Erythroblast (primary cell): ENCODE measurements at regions not wholly inside any gene's neighbourhood (a gene's known extent, or its start where the extent isn't known, plus 50 kb on each side); places are given as distances from the start of the nearest gene placed in this dataset.

Experiments
- GATA1 ChIP-seq: IDR thresholded peaks from 2 replicates; pipeline ENCODE4 v1.6.1; 2011; ENCODE audit warnings: low read depth, mild to moderate bottlenecking, control low read depth, low read length, moderate library complexity
- POLR2A ChIP-seq: IDR thresholded peaks from 2 replicates; pipeline ENCODE4 v1.6.1; 2011; ENCODE audit warnings: mild to moderate bottlenecking, low read length

DNA sequence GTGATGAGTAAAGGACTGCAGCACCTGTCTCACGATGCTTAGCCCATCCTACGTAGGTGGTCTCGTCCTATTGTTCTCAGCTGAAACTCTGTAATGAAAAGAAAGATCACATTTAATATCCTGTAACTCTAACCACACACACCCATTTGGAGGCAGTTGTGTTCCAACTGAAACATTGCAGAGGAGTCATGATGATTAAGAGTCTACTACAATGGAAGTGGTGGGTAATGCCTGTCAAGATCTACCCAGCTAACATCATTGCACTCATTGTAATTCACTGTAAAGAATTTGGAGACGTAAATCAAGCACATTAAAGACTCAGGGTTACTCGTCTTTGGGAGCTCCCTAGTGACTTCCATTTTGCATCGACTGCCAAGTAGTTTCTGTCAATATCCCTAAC, 106.0 kb upstream of the PTPN3 start:
- no peak for TF ChIP-seq POLR2A
- no peak for TF ChIP-seq GATA1
